SU-DHL-6 (cell line): ENCODE measurements at regions not wholly inside any gene's neighbourhood (a gene's known extent, or its start where the extent isn't known, plus 50 kb on each side); places are given as distances from the start of the nearest gene placed in this dataset.

Experiments
- CTCF ChIP-seq: fragments of 200-600 bp; sonication (generic); IDR thresholded peaks from one replicate; pipeline ENCODE4 v1.5.1; 2017; ENCODE audit warnings: antibody characterized with exemption, mild to moderate bottlenecking, low read length, moderate library complexity; ENCODE audit not compliant: insufficient read depth, poor library complexity, severe bottlenecking
- EZH2phosphoT487 ChIP-seq: fragments of 200-600 bp; sonication (generic), shearing (Covaris generic); conservative IDR thresholded peaks from 2 replicates; pipeline ENCODE4 v1.6.1; 2018; ENCODE audit warnings: mild to moderate bottlenecking, antibody characterized with exemption, low read length, moderate library complexity, mixed read lengths

DNA sequence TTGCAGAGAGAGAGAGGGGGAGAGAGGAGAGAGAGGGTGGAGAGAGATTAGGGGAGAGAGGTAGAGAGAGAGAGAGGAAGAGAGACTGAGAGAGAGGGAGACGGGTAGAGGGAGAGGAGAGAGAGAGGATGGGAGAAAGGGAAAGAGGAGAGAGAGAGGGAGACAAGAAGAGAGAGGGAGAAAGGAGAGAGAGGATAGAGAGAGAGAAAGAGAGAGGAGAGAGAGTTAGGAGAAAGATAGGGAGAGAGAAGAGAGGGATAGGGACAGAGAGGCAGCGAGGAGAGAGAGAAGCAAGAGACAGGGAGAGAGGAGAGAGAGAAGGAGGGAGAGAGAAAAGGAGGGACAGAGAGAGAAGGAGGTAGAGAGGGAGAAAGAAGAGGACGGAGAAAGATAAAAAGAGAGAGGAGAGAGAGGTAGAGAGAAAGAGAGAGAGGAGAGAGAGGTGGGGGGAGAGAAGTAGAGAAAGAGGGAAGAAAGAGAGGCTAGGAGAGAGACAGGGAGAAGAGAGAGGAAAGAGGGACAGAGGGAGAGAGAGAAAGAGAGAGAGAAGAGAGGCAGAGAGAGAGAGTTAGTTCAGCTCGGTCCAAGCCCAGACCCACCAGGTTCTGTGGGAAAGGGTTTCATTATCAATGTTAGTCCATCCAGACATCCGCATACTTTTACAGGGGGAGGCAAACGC is 399.3 kb downstream of the ZSWIM6 start:
- no peak for TF ChIP-seq CTCF
- TF ChIP-seq EZH2phosphoT487: no peak
